GM23248 (cell line): ENCODE measurements at regions not wholly inside any gene's neighbourhood (a gene's known extent, or its start where the extent isn't known, plus 50 kb on each side); places are given as distances from the start of the nearest gene placed in this dataset.

Source experiments
- DNase-seq: peaks from one replicate; pipeline ENCODE4 v3.0.0-alpha.2; 2015
- H2AFZ ChIP-seq: fragments of 200-600 bp; sonication (generic); 2 replicates; pipeline ENCODE4 v1.6.1; 2016; ENCODE audit warnings: antibody characterized with exemption
- H3F3A ChIP-seq: fragments of 200-600 bp; sonication (generic); 2 replicates; pipeline ENCODE4 v1.6.1; 2016; ENCODE audit warnings: mild to moderate bottlenecking, antibody characterized with exemption, mixed run types; ENCODE audit not compliant: insufficient read depth
- H3K27ac ChIP-seq: fragments of 200-600 bp; sonication (generic); 2 replicates; pipeline ENCODE4 v1.5.1; 2016; ENCODE audit warnings: mild to moderate bottlenecking
- H3K27me3 ChIP-seq: fragments of 200-600 bp; sonication (generic); replicated peaks from 2 replicates; pipeline ENCODE4 v1.6.1; 2016; ENCODE audit warnings: mild to moderate bottlenecking; ENCODE audit not compliant: insufficient read depth
- H3K36me3 ChIP-seq: fragments of 200-600 bp; sonication (generic); 2 replicates; pipeline ENCODE4 v1.6.1; 2016; ENCODE audit warnings: low read depth, mild to moderate bottlenecking
- H3K4me1 ChIP-seq: fragments of 200-600 bp; sonication (generic); 2 replicates; pipeline ENCODE4 v1.6.1; 2016; ENCODE audit warnings: mild to moderate bottlenecking; ENCODE audit not compliant: insufficient read depth
- H3K4me2 ChIP-seq: fragments of 200-600 bp; sonication (generic); one replicate; pipeline ENCODE4 v1.6.1; 2016; ENCODE audit warnings: mild to moderate bottlenecking; ENCODE audit not compliant: unreplicated experiment
- H3K4me3 ChIP-seq: fragments of 200-600 bp; sonication (generic); 2 replicates; pipeline ENCODE4 v1.5.1; 2016; ENCODE audit warnings: mild to moderate bottlenecking
- H3K79me2 ChIP-seq: fragments of 200-600 bp; sonication (generic); 2 replicates; pipeline ENCODE4 v1.6.1; 2016; ENCODE audit warnings: mild to moderate bottlenecking; ENCODE audit not compliant: insufficient read depth
- H3K9ac ChIP-seq: fragments of 200-600 bp; sonication (generic); 2 replicates; pipeline ENCODE4 v1.6.1; 2016; ENCODE audit warnings: mild to moderate bottlenecking
- H3K9me2 ChIP-seq: fragments of 200-600 bp; sonication (generic); 2 replicates; pipeline ENCODE4 v1.6.1; 2016; ENCODE audit warnings: mixed run types, mild to moderate bottlenecking, moderate library complexity; ENCODE audit not compliant: insufficient read depth
- H3K9me3 ChIP-seq: fragments of 200-600 bp; sonication (generic); one replicate; pipeline ENCODE4 v1.6.1; 2017; ENCODE audit warnings: low read depth
- H4K20me1 ChIP-seq: fragments of 200-600 bp; sonication (generic); 2 replicates; pipeline ENCODE4 v1.6.0; 2016; ENCODE audit not compliant: insufficient read depth
- EZH2 ChIP-seq: fragments of 200-600 bp; sonication (generic); IDR thresholded peaks from 2 replicates; pipeline ENCODE4 v1.6.1; 2018; ENCODE audit warnings: antibody characterized with exemption, mild to moderate bottlenecking; ENCODE audit not compliant: insufficient read depth, poor library complexity, severe bottlenecking
- EZH2phosphoT487 ChIP-seq: fragments of 200-600 bp; sonication (generic); IDR thresholded peaks from 2 replicates; pipeline ENCODE4 v1.6.1; 2018; ENCODE audit warnings: antibody characterized with exemption, moderate library complexity, mild to moderate bottlenecking, low read depth; ENCODE audit not compliant: insufficient read depth
- WGBS, 2 experiments: methylation state at CpG; one replicate each; pipeline ENCODE4 v1.1.6; 2015 to 2017; ENCODE audit warnings: low lambda C conversion rate in 2 of 2, low coverage in 1 of 2; ENCODE audit errors: missing lambda C conversion rate in 2 of 2; 5-methylcytosine and 5-hydroxymethylcytosine counted together
- in situ Hi-C: fragments of 300-500 bp; cut with MboI; formaldehyde crosslinking; loops from 2 replicates; pipeline ENCODE4 v1.15.0; 2020

- no peak overlapping the region for H3K9ac ChIP-seq
- peaks cover 17% of the 10 kb centered on the region for H3K4me1 ChIP-seq
- H2AFZ ChIP-seq: no peak overlapping the region
- H3K9me2 ChIP-seq: no peaks in the 10 kb centered on the region
- no peak overlapping the region for H3K4me2 ChIP-seq
- H4K20me1 ChIP-seq: no peaks in the 10 kb centered on the region
- H3K27ac ChIP-seq: no peak overlapping the region
- no peaks in the 10 kb centered on the region for H3K27me3 ChIP-seq
- DNase-seq: no peak
- 55 to 57% methylated on average over 1 of the region's 1 CpG for WGBS, 2 experiments
- in situ Hi-C loops: no loop called here
- peaks cover 9% of the 10 kb centered on the region; the same call in 1 of the 2 replicates for H3F3A ChIP-seq
- no peaks in the 10 kb centered on the region for H3K36me3 ChIP-seq
- H3K79me2 ChIP-seq: no peaks in the 10 kb centered on the region
- H3K4me3 ChIP-seq: no peak overlapping the region
- H3K9me3 ChIP-seq: no peaks in the 10 kb centered on the region
- no peak for TF ChIP-seq EZH2phosphoT487
- TF ChIP-seq EZH2: no peak
Measured at GRCh38 chr4:19128176-19128575, 1106.6 kb upstream of the LCORL start.

DNA sequence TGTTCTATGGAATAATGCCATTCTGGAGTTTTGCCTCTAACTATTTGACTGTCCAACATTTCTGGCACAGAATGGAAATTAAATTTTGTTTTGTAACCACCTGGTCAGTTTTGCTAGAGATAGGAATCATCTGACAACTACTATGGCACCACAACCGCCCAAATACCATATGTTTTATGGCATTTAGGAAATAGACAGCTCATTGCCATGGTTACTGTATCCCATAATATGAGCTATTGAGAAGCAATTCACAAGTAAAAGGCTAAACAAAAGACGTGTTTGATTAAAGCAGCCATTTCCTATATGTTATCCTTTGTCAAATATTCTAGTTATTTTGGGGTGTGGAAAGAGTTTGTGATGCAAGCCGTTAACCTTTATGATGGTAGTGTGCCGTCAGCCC is 1105.3 kb upstream of the LCORL start:
- H3K36me3 ChIP-seq: no peaks in the 10 kb centered on the region
- no peak overlapping the region for H2AFZ ChIP-seq
- no peaks in the 10 kb centered on the region for H3K9me3 ChIP-seq
- H3K4me3 ChIP-seq: no peak overlapping the region
- H3K4me2 ChIP-seq: no peak overlapping the region
- no peak overlapping the region for H3K9ac ChIP-seq
- no peak for DNase-seq
- H3K27ac ChIP-seq: no peak overlapping the region
- peaks cover 9% of the 10 kb centered on the region; the same call in 1 of the 2 replicates for H3F3A ChIP-seq
- no peaks in the 10 kb centered on the region for H3K9me2 ChIP-seq
- H3K79me2 ChIP-seq: no peaks in the 10 kb centered on the region
- H3K27me3 ChIP-seq: no peaks in the 10 kb centered on the region
- in situ Hi-C loops: no loop called here
- H4K20me1 ChIP-seq: no peaks in the 10 kb centered on the region
- 28 to 36% methylated on average over 4 of the region's 4 CpGs for WGBS, 2 experiments
- TF ChIP-seq EZH2 (no peak), EZH2phosphoT487 (no peak)
- H3K4me1 ChIP-seq: peaks cover 17% of the 10 kb centered on the region

GRCh38 chr4:19123681-19124080 is 1102.1 kb upstream of the LCORL start:
- Histone ChIP-seq H3K4me3 (no peak overlapping the region), H2AFZ (no peak overlapping the region), H3K27ac (no peak overlapping the region), H4K20me1 (no peaks in the 10 kb centered on the region), H3F3A (no peaks in the 10 kb centered on the region), H3K36me3 (no peaks in the 10 kb centered on the region), H3K27me3 (no peaks in the 10 kb centered on the region), H3K4me2 (no peak overlapping the region), H3K9me3 (no peaks in the 10 kb centered on the region), H3K9ac (no peak overlapping the region), H3K9me2 (no peaks in the 10 kb centered on the region), H3K79me2 (no peaks in the 10 kb centered on the region), H3K4me1 (no peaks in the 10 kb centered on the region)
- in situ Hi-C loops: no loop called here
- no peak for DNase-seq
- 16 to 20% methylated on average over 4 of the region's 4 CpGs for WGBS, 2 experiments
- TF ChIP-seq EZH2 (no peak), EZH2phosphoT487 (no peak)

DNA sequence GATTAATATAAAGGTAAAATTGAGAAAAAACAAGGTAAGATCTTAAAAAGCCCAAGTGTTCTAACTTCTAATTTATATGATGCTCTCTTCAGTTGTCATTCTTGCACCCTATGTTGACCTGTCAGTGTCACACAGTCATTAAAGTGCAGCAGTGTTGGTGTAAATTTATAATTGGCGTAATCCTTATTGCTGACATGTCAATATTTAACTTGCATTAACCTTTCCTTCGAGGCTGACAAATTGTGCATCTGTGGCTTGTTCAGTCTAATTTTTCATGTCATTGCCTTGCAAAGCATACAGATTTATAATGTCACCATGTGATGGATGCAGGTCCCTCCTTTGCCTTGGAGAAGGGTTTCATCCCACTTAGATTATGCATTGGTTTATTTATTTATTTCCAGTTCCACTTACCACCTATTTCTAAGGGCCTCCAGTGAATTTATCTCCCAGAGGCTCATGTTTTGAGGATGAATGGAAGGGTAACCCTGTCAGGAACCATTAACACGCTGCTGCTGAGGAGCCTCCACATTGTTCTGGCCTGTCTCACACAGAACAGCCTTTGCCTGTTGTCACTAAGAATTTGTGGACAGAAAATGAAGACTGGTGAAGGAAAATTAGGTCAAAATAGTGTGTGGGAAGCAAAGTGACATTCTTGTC is 1098.5 kb upstream of the LCORL start:
- Histone ChIP-seq H3K9me2 (no peaks in the 10 kb centered on the region), H3K9ac (no peak overlapping the region), H2AFZ (no peak overlapping the region), H3K4me3 (no peak overlapping the region), H3K27ac (no peak overlapping the region), H3K4me2 (no peak overlapping the region), H4K20me1 (no peaks in the 10 kb centered on the region), H3K27me3 (no peaks in the 10 kb centered on the region), H3K9me3 (no peaks in the 10 kb centered on the region), H3K79me2 (no peaks in the 10 kb centered on the region), H3K36me3 (no peaks in the 10 kb centered on the region), H3K4me1 (no peaks in the 10 kb centered on the region), H3F3A (no peaks in the 10 kb centered on the region)
- WGBS, 2 experiments: 15 to 19% methylated on average over 3 of the region's 3 CpGs
- in situ Hi-C loops: no loop called here
- TF ChIP-seq EZH2: no peak
- TF ChIP-seq EZH2phosphoT487: no peak
- DNase-seq: no peak

GRCh38 chr4:19117022-19117421 is 1095.5 kb upstream of the LCORL start:
- Histone ChIP-seq H3K4me3 (no peak overlapping the region), H3F3A (no peaks in the 10 kb centered on the region), H3K27me3 (no peaks in the 10 kb centered on the region), H3K4me2 (no peak overlapping the region), H3K9me3 (no peaks in the 10 kb centered on the region), H3K9ac (no peak overlapping the region), H3K27ac (no peak overlapping the region), H3K4me1 (no peaks in the 10 kb centered on the region), H4K20me1 (no peaks in the 10 kb centered on the region), H3K79me2 (no peaks in the 10 kb centered on the region), H3K36me3 (no peaks in the 10 kb centered on the region), H3K9me2 (no peaks in the 10 kb centered on the region), H2AFZ (no peak overlapping the region)
- 18 to 19% methylated on average over 2 of the region's 2 CpGs for WGBS, 2 experiments
- no peak for TF ChIP-seq EZH2
- TF ChIP-seq EZH2phosphoT487: no peak
- in situ Hi-C loops: no loop called here
- no peak for DNase-seq
